Embryonic facial prominence (tissue), 1 donor: ENCODE measurements at regions not wholly inside any gene's neighbourhood (a gene's known extent, or its start where the extent isn't known, plus 50 kb on each side); places are given as distances from the start of the nearest gene placed in this dataset.
"Not testable (repeated sequence)": the region's sequence is repeated elsewhere in the genome, so short reads cannot be mapped to it uniquely, and the experiment has no call there.

ENCODE experiments used
- DNase-seq: peaks from one replicate; pipeline ENCODE4 v3.0.0-alpha.2; 2016; ENCODE audit errors: extremely low spot score

- no peak for DNase-seq
Observed at GRCh38 chr7:142469696-142470543, 212.1 kb upstream of the PRSS58 start.

GRCh38 chr7:142468871-142469665 is 211.2 kb upstream of the PRSS58 start:
- no peak for DNase-seq

GRCh38 chr7:142467056-142467655 is 209.3 kb upstream of the PRSS58 start:
- DNase-seq, result not testable (repeated sequence)

- DNase-seq, result no peak
Observed at GRCh38 chr7:142463401-142463850, 205.6 kb upstream of the PRSS58 start.

DNA sequence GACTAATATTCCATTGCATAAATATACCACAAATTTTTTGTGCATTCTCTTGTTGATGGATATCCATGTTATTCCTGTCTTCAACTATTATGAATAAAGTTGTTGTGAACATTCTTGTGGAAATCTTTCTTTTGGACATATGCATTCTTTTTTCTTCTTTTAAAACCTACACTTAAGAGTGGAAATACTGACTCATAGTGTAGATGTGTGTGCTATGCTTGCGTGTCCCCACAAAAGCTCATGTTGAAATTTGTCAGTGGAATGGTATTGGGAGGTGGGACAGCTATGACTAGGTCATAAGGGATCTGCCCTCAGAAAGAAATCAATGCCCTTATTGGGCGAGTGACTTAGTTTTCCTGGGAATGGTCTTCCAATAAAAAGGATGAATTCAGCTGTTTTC is 203.6 kb upstream of the PRSS58 start:
- no peak for DNase-seq

DNA sequence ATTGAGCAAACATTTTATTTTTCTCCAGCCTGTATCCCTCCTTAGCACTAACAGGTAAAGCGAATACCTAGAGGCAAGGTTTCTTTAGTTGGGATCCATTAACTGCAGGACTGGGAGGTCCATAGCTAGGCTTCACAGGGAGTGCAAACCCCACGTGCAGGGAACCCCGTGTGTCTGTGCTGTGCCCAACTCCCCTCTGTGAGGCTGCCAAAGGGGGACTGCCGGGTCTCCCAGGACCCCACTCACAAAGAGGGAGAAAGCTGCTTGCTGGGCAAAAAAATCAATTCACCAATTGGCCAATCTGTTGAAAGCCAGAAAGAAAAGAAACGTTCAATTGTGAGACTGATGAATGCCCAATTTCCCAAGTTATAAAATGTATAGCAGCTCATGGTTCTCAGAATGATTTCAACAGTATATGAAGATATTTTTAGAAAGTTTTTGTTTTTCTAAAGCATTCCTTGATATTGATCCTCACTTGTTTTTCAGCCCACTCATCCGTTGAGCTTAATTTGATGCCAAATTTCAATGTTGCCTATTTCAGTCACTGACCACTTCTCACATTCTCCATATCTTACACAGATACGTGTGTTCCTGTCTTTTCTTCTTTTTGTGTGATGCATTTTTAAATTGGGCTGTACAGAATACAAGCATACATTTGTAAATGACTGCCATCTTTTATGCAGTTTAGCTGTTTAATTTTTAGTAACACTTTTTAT is 202.7 kb upstream of the PRSS58 start:
- no peak for DNase-seq

DNA sequence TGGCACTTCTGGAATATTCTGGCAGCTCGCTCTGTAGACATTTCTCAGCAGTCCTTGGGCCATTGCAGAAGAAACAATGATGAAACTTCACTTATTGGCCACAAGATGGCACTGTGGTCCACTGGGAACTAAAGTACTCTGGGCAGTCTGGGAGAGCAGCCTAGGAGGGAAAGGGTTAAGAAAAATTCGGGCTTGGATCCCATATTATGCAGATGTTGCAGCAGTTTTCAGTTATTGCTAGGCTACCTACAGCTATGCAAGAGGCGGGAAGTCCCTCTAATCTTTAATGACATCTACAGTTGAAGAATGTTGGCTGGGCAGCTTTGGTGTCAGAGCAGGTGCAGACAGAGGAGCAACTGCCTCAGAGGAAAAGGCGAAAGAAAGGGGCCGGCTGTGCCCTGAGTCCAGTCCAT is 201.7 kb upstream of the PRSS58 start:
- peak; percentile 15 for DNase-seq

GRCh38 chr7:142457146-142457703 is 199.4 kb upstream of the PRSS58 start:
- DNase-seq, result no peak

- DNase-seq, result no peak
Observed at GRCh38 chr7:142455392-142455791, 197.5 kb upstream of the PRSS58 start.

GRCh38 chr7:142454862-142455261 is 197.0 kb upstream of the PRSS58 start:
- DNase-seq, result no peak

DNA sequence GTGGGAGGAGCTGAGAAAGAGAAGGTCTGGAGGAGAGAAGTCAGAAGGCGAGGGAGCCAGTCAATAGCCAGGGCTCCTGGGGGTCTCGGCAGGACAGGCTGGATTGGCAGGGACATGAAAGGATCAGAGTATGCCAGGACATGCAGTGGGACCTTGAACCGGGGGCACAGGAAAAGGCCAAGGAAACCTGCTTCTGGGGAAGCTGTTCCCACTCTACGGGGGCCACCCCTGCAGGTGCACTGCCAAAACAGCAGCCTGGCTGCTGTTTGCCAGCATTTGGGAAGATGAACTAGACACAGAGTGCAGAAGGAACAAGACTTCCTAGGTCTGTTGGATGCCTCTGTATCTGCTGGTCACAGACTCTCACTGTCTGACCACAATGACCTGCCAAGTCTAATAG is 194.9 kb upstream of the PRSS58 start:
- DNase-seq, result no peak

DNA sequence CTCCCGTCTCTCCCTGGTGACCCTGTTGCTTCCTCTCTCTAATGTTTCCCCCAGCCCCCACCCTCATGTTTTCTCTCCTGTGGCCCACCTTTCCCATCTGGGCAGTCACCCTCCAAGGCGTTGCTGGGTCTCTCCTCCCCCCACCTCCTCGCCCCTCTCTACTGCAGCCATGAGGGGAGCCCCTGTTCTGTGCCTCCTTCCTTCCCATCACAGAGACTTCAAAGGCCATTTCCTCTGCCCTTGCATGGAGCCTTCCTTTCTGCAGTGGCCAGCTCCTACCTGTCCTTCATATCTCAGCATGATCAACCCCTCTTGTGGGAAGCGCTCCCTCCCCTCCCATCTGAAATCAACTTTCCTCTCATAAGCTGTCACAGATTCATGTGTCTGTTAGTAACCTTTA is 194.0 kb upstream of the PRSS58 start:
- DNase-seq, result no peak

GRCh38 chr7:142451296-142451695 is 193.4 kb upstream of the PRSS58 start:
- no peak for DNase-seq

DNA sequence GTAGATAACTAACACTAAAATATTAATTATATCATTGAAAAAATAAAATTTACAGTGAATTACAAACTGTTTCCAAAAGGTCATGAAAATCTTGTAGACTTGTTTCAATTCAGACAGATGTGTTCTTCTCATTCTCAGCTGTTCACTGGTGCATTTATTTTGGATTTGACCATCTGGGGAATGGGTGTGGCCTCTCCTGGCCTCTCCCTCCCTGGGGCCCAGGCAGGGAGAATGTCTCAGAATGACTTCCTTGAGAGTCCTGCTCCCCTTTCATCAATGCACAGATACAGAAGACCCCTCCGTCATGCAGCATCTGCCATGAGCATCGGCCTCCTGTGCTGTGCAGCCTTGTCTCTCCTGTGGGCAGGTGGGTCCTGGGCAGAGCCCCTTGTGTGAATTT is 192.8 kb upstream of the PRSS58 start:
- no peak for DNase-seq

DNA sequence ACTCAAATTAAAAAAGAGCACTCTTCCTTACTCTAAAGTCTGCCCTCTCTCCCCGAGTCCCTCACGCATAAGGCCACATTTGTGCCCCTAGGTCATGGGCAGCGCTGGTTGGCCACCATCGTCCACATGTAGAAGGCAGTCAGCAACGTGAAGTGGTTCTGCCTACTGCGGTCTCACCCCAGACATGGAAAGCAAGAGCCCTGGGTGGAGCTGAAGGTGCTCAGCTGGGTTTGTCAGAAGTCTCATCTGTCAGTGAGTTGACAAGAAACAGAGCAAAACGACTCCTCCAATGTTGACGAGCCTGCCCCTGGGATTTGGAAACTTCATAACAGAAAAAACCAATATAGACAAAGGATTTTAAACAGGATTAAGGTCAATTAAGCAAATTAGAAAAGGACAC is 192.3 kb upstream of the PRSS58 start:
- DNase-seq, result no peak

GRCh38 chr7:142448857-142449256 is 191.0 kb upstream of the PRSS58 start:
- DNase-seq, result not testable (repeated sequence)

- DNase-seq, result no peak
Observed at GRCh38 chr7:142447762-142448161, 189.9 kb upstream of the PRSS58 start.

DNA sequence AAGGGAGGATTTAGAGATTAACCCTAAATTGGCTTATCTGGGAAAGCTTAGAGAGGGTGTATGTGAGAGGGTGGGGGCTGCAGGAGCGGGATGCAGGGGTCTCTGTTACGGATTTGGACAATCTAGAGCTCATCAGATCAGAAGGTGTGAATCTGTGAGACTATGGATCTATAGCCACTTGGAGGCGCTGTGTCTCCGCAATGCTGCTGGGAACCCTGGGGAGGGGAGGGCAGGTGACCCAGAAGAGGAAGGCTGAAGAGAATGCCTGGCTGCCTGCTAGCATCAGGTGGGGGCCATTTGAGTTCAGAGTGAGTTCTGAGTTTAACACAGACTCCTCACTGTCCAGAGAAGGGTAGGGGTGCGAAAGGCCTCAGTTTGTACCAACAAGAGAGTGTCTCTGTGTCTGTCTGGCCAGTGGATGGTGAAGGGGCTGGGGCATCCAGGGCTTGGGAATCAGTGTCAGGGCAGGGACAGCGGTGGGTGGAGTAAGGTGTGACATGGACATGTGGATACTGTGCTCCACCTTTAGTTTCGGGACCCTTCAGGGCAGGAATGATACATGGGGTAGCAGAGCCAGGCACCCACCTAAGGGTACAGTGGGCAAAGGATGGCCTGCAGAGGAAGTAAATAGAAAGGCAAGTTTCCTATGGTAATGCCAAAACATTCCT is 187.3 kb upstream of the PRSS58 start:
- no peak for DNase-seq

DNA sequence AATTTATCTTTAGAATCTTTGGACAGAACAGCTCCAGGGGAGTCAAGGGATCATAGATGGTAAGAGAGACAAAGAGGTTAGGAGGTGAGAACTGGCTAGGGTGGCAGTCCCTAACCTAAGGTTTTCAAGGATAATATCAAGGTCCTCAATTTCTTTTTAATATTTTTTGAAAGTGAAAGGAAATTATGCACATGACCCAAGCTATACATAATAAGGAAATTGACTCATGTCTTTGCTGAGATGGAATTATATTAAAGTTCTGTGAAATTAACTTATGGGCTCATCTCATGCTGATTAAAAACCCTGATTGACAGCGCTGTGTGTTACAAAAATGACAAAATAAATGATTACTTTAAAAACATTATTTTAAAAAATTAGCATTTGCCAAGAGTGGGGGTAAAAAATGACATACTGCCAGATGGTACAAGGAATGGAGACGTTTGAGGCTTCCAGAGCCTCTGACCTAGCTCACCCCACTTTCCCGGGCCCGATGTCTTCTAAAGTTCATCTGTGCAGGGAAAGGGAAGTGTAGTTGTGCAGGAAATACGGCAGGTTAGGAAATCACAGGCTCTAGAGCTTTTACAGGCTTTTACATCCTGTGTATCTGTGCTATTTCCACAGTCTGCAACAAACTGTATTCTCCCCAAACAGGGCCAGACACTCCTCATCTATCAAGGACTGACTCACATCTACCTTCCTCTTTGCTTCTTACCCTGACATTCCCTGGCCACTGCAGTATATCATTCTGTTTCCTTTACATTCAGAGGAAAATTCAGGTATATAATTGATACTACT is 185.6 kb upstream of the PRSS58 start:
- no peak for DNase-seq

- DNase-seq, result no peak
Observed at GRCh38 chr7:142442396-142442795, 184.5 kb upstream of the PRSS58 start.
